Kidney tubule cell (primary cell): ENCODE measurements at regions not wholly inside any gene's neighbourhood (a gene's known extent, or its start where the extent isn't known, plus 50 kb on each side); places are given as distances from the start of the nearest gene placed in this dataset.
A peak's percentile ranks its signal among the peaks of the same experiment; 100 is the strongest.
"Not testable (repeated sequence)": the region's sequence is repeated elsewhere in the genome, so short reads cannot be mapped to it uniquely, and the experiment has no call there.

Experiments
- DNase-seq: peaks from one replicate; pipeline ENCODE4 v3.0.0-alpha.2; 2018; ENCODE audit warnings: low spot score

- peak; percentile 21 for DNase-seq
These were observed 327.3 kb upstream of the SOX9 start for GRCh38 chr17:71793518-71793917.

- no peak for DNase-seq
These were observed 322.1 kb upstream of the SOX9 start for GRCh38 chr17:71798701-71799100.

- DNase-seq: peak; percentile 26
These were observed 321.2 kb upstream of the SOX9 start for GRCh38 chr17:71799657-71800056.

GRCh38 chr17:71801301-71801700 lies 319.5 kb upstream of the SOX9 start:
- no peak for DNase-seq

DNA sequence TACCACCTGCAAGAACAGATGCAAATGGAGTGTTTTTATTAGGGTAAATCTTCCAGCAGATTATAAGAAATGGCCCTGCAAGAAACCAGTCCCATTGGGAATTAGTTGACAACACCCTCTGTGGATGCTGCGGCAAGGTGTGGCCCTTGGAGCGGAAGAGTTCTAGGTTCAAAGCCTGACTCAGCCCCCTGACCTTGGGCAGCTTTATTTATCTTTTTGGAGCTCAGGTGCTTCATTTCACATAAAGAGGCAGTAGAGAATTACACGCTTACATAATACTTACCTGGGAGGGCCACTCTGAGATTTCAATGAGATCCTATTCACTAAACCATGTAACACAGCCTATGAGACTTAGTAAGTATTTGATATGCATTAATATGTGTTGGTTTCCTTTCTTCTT lies 318.2 kb upstream of the SOX9 start:
- no peak for DNase-seq

- no peak for DNase-seq
These were observed 317.1 kb upstream of the SOX9 start for GRCh38 chr17:71803656-71804284.

DNA sequence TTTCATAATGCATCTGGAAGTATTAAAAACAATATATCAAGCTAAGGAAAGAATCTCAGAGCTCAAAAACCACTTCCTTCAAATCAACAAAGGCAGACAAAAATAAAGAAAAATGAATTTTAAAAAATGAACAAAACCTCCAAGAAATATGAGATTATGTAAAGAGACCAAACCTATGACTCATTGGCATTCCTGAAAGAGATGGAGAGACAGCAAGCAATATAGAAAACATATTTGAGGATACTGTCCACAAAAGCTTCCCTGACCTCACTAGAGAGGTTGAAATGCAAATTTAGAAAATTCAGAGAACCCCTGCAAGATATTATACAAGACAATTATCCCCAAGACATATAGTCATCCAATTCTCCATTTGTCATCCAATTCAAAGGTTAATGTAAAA lies 311.3 kb upstream of the SOX9 start:
- no peak for DNase-seq

- DNase-seq: not testable (repeated sequence)
These were observed 307.0 kb upstream of the SOX9 start for GRCh38 chr17:71813861-71814260.

GRCh38 chr17:71821511-71821910 lies 299.3 kb upstream of the SOX9 start:
- no peak for DNase-seq

- DNase-seq: no peak
These were observed 296.1 kb upstream of the SOX9 start for GRCh38 chr17:71824671-71825070.

DNA sequence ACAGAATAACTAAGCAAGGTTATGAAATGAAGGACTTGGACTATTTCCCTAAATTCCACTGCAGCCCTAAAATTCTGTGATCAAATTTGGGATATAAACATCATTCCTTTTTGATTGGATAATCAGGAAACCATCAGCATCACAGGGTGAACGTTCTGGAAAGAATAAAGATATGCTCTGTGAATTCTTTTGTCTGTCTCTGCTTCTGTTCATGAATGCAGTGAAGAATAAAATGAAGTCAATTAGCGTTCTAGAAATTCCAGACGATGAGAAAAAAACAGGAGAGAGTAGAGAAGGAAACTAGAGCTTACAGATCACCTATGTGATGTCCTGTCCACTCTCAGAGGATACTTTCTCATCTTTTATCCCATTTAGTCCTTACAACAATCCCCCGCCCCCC lies 295.1 kb upstream of the SOX9 start:
- DNase-seq: no peak

DNA sequence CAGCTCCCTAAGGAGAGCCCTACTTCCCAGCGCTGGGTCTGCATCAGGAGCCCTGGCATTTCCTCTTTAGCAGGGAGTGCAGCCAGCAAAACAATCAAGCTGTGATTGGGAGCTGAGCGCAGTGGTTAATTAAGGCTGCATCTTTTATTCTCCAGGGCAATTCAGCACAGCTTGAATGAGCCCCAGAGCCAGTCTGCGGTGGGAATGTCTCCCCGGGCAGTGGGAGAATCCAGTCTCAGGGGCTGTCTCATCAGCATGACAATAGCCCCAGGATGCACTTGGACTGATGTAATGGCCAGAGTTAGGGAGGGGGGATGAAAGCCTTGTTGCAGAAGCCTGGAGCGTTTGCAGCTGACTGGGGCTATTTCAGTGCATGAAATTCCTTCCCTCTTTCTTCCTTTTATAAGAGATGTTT lies 292.6 kb upstream of the SOX9 start:
- no peak for DNase-seq

GRCh38 chr17:71830866-71831265 lies 290.0 kb upstream of the SOX9 start:
- no peak for DNase-seq

- peak; percentile 88 for DNase-seq
These were observed 277.8 kb upstream of the SOX9 start for GRCh38 chr17:71842986-71843385.

DNA sequence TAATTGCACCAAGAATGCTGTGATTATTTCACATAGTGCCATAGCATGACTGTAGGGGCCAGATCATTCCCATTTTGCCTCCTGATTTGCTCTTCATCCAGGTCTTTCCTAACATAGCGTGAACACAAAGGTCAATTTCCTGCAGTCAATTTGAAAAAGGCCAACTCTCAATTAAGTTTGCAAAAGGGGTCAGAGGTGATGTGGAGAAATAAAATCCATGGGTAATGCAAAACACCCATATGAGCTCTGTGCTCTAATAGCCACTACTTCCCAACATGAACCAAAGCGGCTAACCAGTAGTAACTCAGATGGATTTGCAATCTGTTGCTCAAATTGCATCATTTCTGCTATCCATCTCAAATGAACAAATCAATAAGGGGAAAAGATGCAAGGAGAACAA lies 275.5 kb upstream of the SOX9 start:
- no peak for DNase-seq

DNA sequence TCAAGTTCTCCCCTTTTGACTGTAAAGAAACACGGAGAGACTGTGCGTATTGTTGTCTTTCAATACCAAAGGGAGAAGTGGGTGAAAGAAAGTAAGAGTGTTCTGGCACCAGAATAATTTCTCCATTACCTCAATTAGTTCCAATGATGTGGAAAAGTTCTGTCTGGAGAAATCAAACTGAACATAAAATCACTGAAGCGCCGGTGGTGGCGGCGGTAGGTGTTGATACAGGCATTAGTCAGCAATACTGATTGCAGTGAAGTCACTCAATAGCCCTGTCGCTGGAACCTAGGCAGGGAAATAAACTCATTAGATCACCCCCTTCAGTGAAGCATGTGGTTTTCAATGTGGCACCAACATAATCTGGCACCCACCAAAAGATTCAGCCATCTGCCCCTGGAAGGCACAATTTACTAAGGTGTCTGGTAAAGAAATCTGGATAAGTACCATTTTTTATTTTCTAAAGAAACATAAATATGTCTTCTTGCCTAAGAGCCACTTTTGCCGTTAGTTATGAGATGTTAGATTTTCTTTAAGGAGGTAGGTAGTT lies 274.2 kb upstream of the SOX9 start:
- peak; percentile 80 for DNase-seq

- peak; percentile 75 for DNase-seq
These were observed 270.7 kb upstream of the SOX9 start for GRCh38 chr17:71849783-71850768.

DNA sequence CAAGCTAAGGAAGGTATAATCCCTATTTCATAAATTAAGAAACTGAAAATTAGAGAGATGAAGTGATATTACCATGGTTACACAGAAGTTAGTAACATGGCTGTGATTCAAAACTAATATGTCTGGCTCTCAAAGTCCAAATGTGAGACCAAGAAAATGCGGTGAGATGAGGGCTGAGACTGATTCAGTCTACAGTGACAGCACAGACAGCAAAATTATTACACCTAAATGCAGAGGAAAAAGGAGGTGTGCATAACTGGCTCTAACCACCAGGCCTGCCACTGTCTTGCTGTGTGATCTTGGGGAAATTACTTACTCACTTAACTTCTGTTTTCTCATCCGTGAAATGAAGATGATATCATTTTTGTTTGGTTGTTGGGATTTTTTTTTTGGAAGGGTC lies 270.0 kb upstream of the SOX9 start:
- peak; percentile 72 for DNase-seq

DNA sequence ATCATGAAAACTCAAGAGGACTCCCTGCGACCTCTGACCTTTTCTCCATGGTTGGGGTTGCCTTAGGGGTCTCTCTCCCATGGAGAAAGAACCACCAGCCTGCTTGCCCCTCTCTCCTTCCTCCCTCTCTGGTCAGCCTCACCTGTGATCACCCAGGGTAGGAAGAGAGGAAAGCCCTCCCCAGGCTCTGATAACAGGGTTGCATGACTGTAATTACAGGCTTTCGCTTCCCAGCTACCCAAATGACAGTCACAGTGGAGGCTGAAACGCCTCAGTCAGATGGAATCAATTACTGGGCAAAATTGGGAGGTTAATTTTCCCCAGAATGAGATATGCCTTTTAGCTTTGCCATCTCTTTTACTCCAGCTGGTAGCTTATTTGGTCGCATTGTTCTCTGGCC lies 265.8 kb upstream of the SOX9 start:
- DNase-seq: no peak

GRCh38 chr17:71864755-71865154 lies 256.1 kb upstream of the SOX9 start:
- no peak for DNase-seq

- no peak for DNase-seq
These were observed 254.7 kb upstream of the SOX9 start for GRCh38 chr17:71866095-71866494.

GRCh38 chr17:71869293-71869692 lies 251.5 kb upstream of the SOX9 start:
- no peak for DNase-seq
